MM.1S (cell line): ENCODE measurements at regions not wholly inside any gene's neighbourhood (a gene's known extent, or its start where the extent isn't known, plus 50 kb on each side); places are given as distances from the start of the nearest gene placed in this dataset.

Source experiments
- DNase-seq: peaks from one replicate; pipeline ENCODE4 v3.0.0-alpha.2; 2015
- H2AFZ ChIP-seq: fragments of 300-600 bp; sonication (generic); 2 replicates; pipeline ENCODE4 v1.6.0; 2016; ENCODE audit warnings: antibody characterized with exemption, low read length
- H3F3A ChIP-seq: fragments of 300-600 bp; sonication (generic); 2 replicates; pipeline ENCODE4 v1.6.1; 2016; ENCODE audit warnings: mild to moderate bottlenecking, antibody characterized with exemption, low read length, moderate library complexity, mixed read lengths; ENCODE audit not compliant: insufficient read depth
- H3K27ac ChIP-seq: fragments of 300-600 bp; sonication (generic); 2 replicates; pipeline ENCODE4 v1.5.1; 2016; ENCODE audit warnings: mild to moderate bottlenecking, low read length
- H3K27me3 ChIP-seq: fragments of 300-600 bp; sonication (generic); replicated peaks from 2 replicates; pipeline ENCODE4 v1.6.0; 2016; ENCODE audit warnings: low read length; ENCODE audit not compliant: insufficient read depth
- H3K36me3 ChIP-seq: fragments of 300-600 bp; sonication (generic); replicated peaks from 2 replicates; pipeline ENCODE4 v1.6.1; 2016; ENCODE audit warnings: mild to moderate bottlenecking, low read length, mixed read lengths; ENCODE audit not compliant: insufficient read depth
- H3K4me1 ChIP-seq: fragments of 300-600 bp; sonication (generic); 2 replicates; pipeline ENCODE4 v1.6.1; 2016; ENCODE audit warnings: low read length, mixed read lengths
- H3K4me2 ChIP-seq: fragments of 300-600 bp; sonication (generic); 2 replicates; pipeline ENCODE4 v1.6.0; 2016; ENCODE audit warnings: low read depth, low read length
- H3K4me3 ChIP-seq: fragments of 300-600 bp; sonication (generic); 2 replicates; pipeline ENCODE4 v1.5.1; 2016; ENCODE audit warnings: low read length, mixed read lengths
- H3K79me2 ChIP-seq: fragments of 300-600 bp; sonication (generic); 2 replicates; pipeline ENCODE4 v1.6.1; 2016; ENCODE audit warnings: mixed run types, low read length, mixed read lengths
- H3K9ac ChIP-seq: fragments of 300-600 bp; sonication (generic); 2 replicates; pipeline ENCODE4 v1.6.1; 2016; ENCODE audit warnings: low read length, mixed read lengths
- H3K9me2 ChIP-seq: fragments of 300-600 bp; sonication (generic); replicated peaks from 2 replicates; pipeline ENCODE4 v1.6.1; 2016; ENCODE audit warnings: mild to moderate bottlenecking, low read length, mixed read lengths; ENCODE audit not compliant: insufficient read depth
- H3K9me3 ChIP-seq: fragments of 300-600 bp; sonication (generic); replicated peaks from 2 replicates; pipeline ENCODE4 v1.6.1; 2016; ENCODE audit warnings: mild to moderate bottlenecking, low read length, mixed read lengths; ENCODE audit not compliant: insufficient read depth
- H4K20me1 ChIP-seq: fragments of 300-600 bp; sonication (generic); 2 replicates; pipeline ENCODE4 v1.6.1; 2016; ENCODE audit warnings: mild to moderate bottlenecking, low read length, moderate library complexity, mixed read lengths; ENCODE audit not compliant: insufficient read depth
- CTCF ChIP-seq: fragments of 300-600 bp; sonication (generic); IDR thresholded peaks from 2 replicates; pipeline ENCODE4 v1.5.1; 2016; ENCODE audit warnings: antibody characterized with exemption, low read length, mixed read lengths
- EZH2 ChIP-seq: fragments of 300-600 bp; sonication (generic); optimal IDR thresholded peaks from 2 replicates; pipeline ENCODE3; 2017; ENCODE audit warnings: low read depth, mild to moderate bottlenecking, antibody characterized with exemption, low read length, mixed read lengths
- EZH2phosphoT487 ChIP-seq: fragments of 300-600 bp; sonication (generic); IDR thresholded peaks from 2 replicates; pipeline ENCODE4 v1.6.1; 2018; ENCODE audit warnings: antibody characterized with exemption, low read length

GRCh38 chr7:25456467-25457171 lies 228.3 kb upstream of the NPVF start:
- 0 out of 2 replicates have a peak overlapping the region, but pooled peaks have one; percentile 6 for H2AFZ ChIP-seq
- H3F3A ChIP-seq: 0 out of 2 replicates have a peak, but pooled peaks cover 4% of the 10 kb centered on the region
- H3K9me2 ChIP-seq: no peaks in the 10 kb centered on the region
- no peaks in the 10 kb centered on the region for H3K36me3 ChIP-seq
- no peak overlapping the region for H3K27ac ChIP-seq
- H3K9me3 ChIP-seq: no peaks in the 10 kb centered on the region
- no peak for DNase-seq
- no peaks in the 10 kb centered on the region for H3K27me3 ChIP-seq
- H3K9ac ChIP-seq: no peak overlapping the region
- TF ChIP-seq CTCF: no peak
- no peak for TF ChIP-seq EZH2phosphoT487
- no peak for TF ChIP-seq EZH2
- no peaks in the 10 kb centered on the region for H4K20me1 ChIP-seq
- H3K4me1 ChIP-seq: peaks cover 29% of the 10 kb centered on the region
- no peaks in the 10 kb centered on the region for H3K79me2 ChIP-seq
- H3K4me2 ChIP-seq: no peak overlapping the region
- no peak overlapping the region for H3K4me3 ChIP-seq

GRCh38 chr7:25459057-25459456 lies 230.8 kb upstream of the NPVF start:
- Histone ChIP-seq H4K20me1 (no peaks in the 10 kb centered on the region), H2AFZ (no peak overlapping the region), H3K9ac (no peak overlapping the region), H3K4me2 (no peak overlapping the region), H3K9me3 (no peaks in the 10 kb centered on the region), H3K27ac (no peak overlapping the region), H3K4me1 (peaks cover 20% of the 10 kb centered on the region), H3K9me2 (no peaks in the 10 kb centered on the region), H3F3A (0 out of 2 replicates have a peak, but pooled peaks cover 4% of the 10 kb centered on the region), H3K36me3 (no peaks in the 10 kb centered on the region), H3K79me2 (no peaks in the 10 kb centered on the region), H3K27me3 (no peaks in the 10 kb centered on the region), H3K4me3 (no peak overlapping the region)
- TF ChIP-seq EZH2 (no peak), CTCF (no peak), EZH2phosphoT487 (no peak)
- DNase-seq: no peak

- Histone ChIP-seq H4K20me1 (no peaks in the 10 kb centered on the region), H3K9me2 (no peaks in the 10 kb centered on the region), H3K36me3 (no peaks in the 10 kb centered on the region), H2AFZ (no peak overlapping the region), H3F3A (no peaks in the 10 kb centered on the region), H3K4me1 (peaks cover 9% of the 10 kb centered on the region; the same call in 1 of the 2 replicates), H3K4me2 (no peak overlapping the region), H3K4me3 (no peak overlapping the region), H3K27me3 (no peaks in the 10 kb centered on the region), H3K27ac (no peak overlapping the region), H3K79me2 (no peaks in the 10 kb centered on the region), H3K9me3 (no peaks in the 10 kb centered on the region), H3K9ac (no peak overlapping the region)
- TF ChIP-seq CTCF: no peak
- TF ChIP-seq EZH2phosphoT487: no peak
- TF ChIP-seq EZH2: no peak
- no peak for DNase-seq
Observed at GRCh38 chr7:25460433-25460832, 232.1 kb upstream of the NPVF start.
